ENCODE measurements at regions not wholly inside any gene's neighbourhood (a gene's known extent, or its start where the extent isn't known, plus 50 kb on each side); places are given as distances from the start of the nearest gene placed in this dataset.
"Not testable (repeated sequence)": the region's sequence is repeated elsewhere in the genome, so short reads cannot be mapped to it uniquely, and the experiment has no call there.

- Histone ChIP-seq H3K27me3 (ENCODE audit: control insufficient read depth, insufficient read depth, low read length) (no peaks in the 10 kb centered on the region), H3K9ac (ENCODE audit: low read depth, low read length) (no peak overlapping the region), H3K4me3 (ENCODE audit: low read depth, low read length) (no peak overlapping the region), H3K27ac (ENCODE audit: low read depth, low read length) (peak overlapping the region; percentile 62), H3K4me1 (ENCODE audit: control insufficient read depth, insufficient read depth, low read length) (peaks cover 37% of the 10 kb centered on the region), H3K9me3 (ENCODE audit: control insufficient read depth, insufficient read depth, low read length) (no peaks in the 10 kb centered on the region), H3K36me3 (ENCODE audit: control insufficient read depth, insufficient read depth, low read length) (no peaks in the 10 kb centered on the region)
These were observed 101.4 kb upstream of the SOX2 start for GRCh38 chr3:181610083-181610972.

GRCh38 chr3:181609030-181609767 is 102.5 kb upstream of the SOX2 start:
- H3K36me3 ChIP-seq (ENCODE audit: control insufficient read depth, insufficient read depth, low read length) = no peaks in the 10 kb centered on the region
- H3K9ac ChIP-seq (ENCODE audit: low read depth, low read length) = no peak overlapping the region
- no peak overlapping the region for H3K4me3 ChIP-seq (ENCODE audit: low read depth, low read length)
- peaks cover 37% of the 10 kb centered on the region for H3K4me1 ChIP-seq (ENCODE audit: control insufficient read depth, insufficient read depth, low read length)
- H3K9me3 ChIP-seq (ENCODE audit: control insufficient read depth, insufficient read depth, low read length) = no peaks in the 10 kb centered on the region
- H3K27ac ChIP-seq (ENCODE audit: low read depth, low read length) = peak overlapping the region; percentile 54
- no peaks in the 10 kb centered on the region for H3K27me3 ChIP-seq (ENCODE audit: control insufficient read depth, insufficient read depth, low read length)

DNA sequence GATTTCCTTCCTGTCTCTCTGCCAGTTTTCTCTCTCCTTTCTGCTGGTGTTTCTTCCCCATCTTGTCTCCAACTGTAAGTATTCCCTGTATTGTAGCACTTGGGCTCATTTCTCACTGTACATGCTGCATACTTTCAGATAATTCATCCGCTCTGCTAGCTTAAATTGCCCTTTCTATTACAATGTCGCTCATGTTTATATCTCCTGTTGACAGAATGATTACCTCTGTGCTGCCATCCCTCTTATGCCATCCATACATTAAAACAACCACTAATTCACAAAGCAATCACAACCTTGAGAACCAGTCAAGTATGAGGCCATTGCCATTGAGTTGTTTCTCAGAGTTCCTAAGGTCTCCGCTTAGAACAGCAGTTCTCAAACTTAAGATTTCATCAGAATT is 107.5 kb upstream of the SOX2 start:
- Histone ChIP-seq H3K4me3 (ENCODE audit: low read depth, low read length) (no peak overlapping the region), H3K9ac (ENCODE audit: low read depth, low read length) (no peak overlapping the region), H3K27me3 (ENCODE audit: control insufficient read depth, insufficient read depth, low read length) (no peaks in the 10 kb centered on the region), H3K36me3 (ENCODE audit: control insufficient read depth, insufficient read depth, low read length) (no peaks in the 10 kb centered on the region), H3K27ac (ENCODE audit: low read depth, low read length) (no peak overlapping the region), H3K9me3 (ENCODE audit: control insufficient read depth, insufficient read depth, low read length) (no peaks in the 10 kb centered on the region), H3K4me1 (ENCODE audit: control insufficient read depth, insufficient read depth, low read length) (peaks cover 6% of the 10 kb centered on the region)

- no peaks in the 10 kb centered on the region for H3K36me3 ChIP-seq (ENCODE audit: control insufficient read depth, insufficient read depth, low read length)
- no peaks in the 10 kb centered on the region for H3K4me1 ChIP-seq (ENCODE audit: control insufficient read depth, insufficient read depth, low read length)
- no peaks in the 10 kb centered on the region for H3K9me3 ChIP-seq (ENCODE audit: control insufficient read depth, insufficient read depth, low read length)
- H3K27ac ChIP-seq (ENCODE audit: low read depth, low read length) = no peak overlapping the region
- no peak overlapping the region for H3K9ac ChIP-seq (ENCODE audit: low read depth, low read length)
- H3K27me3 ChIP-seq (ENCODE audit: control insufficient read depth, insufficient read depth, low read length) = no peaks in the 10 kb centered on the region
- no peak overlapping the region for H3K4me3 ChIP-seq (ENCODE audit: low read depth, low read length)
These were observed 115.6 kb upstream of the SOX2 start for GRCh38 chr3:181596126-181596525.

GRCh38 chr3:181590939-181591338 is 120.8 kb upstream of the SOX2 start:
- not testable (repeated sequence) for H3K36me3 ChIP-seq (ENCODE audit: control insufficient read depth, insufficient read depth, low read length); H3K27me3 ChIP-seq (ENCODE audit: control insufficient read depth, insufficient read depth, low read length); H3K9me3 ChIP-seq (ENCODE audit: control insufficient read depth, insufficient read depth, low read length); H3K9ac ChIP-seq (ENCODE audit: low read depth, low read length); H3K27ac ChIP-seq (ENCODE audit: low read depth, low read length); H3K4me1 ChIP-seq (ENCODE audit: control insufficient read depth, insufficient read depth, low read length); H3K4me3 ChIP-seq (ENCODE audit: low read depth, low read length)

DNA sequence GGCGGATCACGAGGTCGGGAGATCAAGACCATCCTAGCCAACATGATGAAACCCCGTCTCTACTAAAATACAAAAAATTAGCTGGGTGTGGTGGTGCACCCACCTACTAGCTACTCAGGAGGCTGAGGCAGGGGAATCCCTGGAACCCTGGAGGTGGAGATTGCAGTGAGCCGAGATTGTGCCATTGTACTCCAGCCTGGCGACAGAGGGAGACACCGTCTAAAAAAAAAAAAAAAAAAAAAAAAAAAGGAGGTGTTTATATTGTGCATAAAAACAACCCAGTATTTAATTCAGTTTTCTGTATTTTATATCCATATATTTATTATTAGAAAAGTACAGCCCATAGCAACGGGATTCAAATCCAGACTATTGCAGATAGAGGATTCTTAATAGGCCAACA is 129.1 kb upstream of the SOX2 start:
- Histone ChIP-seq H3K27ac (ENCODE audit: low read depth, low read length) (no peak overlapping the region), H3K36me3 (ENCODE audit: control insufficient read depth, insufficient read depth, low read length) (no peaks in the 10 kb centered on the region), H3K4me3 (ENCODE audit: low read depth, low read length) (no peak overlapping the region), H3K4me1 (ENCODE audit: control insufficient read depth, insufficient read depth, low read length) (no peaks in the 10 kb centered on the region), H3K9me3 (ENCODE audit: control insufficient read depth, insufficient read depth, low read length) (no peaks in the 10 kb centered on the region), H3K27me3 (ENCODE audit: control insufficient read depth, insufficient read depth, low read length) (no peaks in the 10 kb centered on the region), H3K9ac (ENCODE audit: low read depth, low read length) (no peak overlapping the region)

GRCh38 chr3:181581656-181582055 is 130.1 kb upstream of the SOX2 start:
- no peak overlapping the region for H3K4me3 ChIP-seq (ENCODE audit: low read depth, low read length)
- no peak overlapping the region for H3K9ac ChIP-seq (ENCODE audit: low read depth, low read length)
- H3K9me3 ChIP-seq (ENCODE audit: control insufficient read depth, insufficient read depth, low read length) = no peaks in the 10 kb centered on the region
- no peak overlapping the region for H3K27ac ChIP-seq (ENCODE audit: low read depth, low read length)
- no peaks in the 10 kb centered on the region for H3K4me1 ChIP-seq (ENCODE audit: control insufficient read depth, insufficient read depth, low read length)
- H3K36me3 ChIP-seq (ENCODE audit: control insufficient read depth, insufficient read depth, low read length) = no peaks in the 10 kb centered on the region
- H3K27me3 ChIP-seq (ENCODE audit: control insufficient read depth, insufficient read depth, low read length) = no peaks in the 10 kb centered on the region

GRCh38 chr3:181578743-181579142 is 133.0 kb upstream of the SOX2 start:
- H3K4me1 ChIP-seq (ENCODE audit: control insufficient read depth, insufficient read depth, low read length) = no peaks in the 10 kb centered on the region; the same call in 1 of the 2 replicates
- H3K4me3 ChIP-seq (ENCODE audit: low read depth, low read length) = no peak overlapping the region
- no peaks in the 10 kb centered on the region for H3K36me3 ChIP-seq (ENCODE audit: control insufficient read depth, insufficient read depth, low read length)
- H3K9ac ChIP-seq (ENCODE audit: low read depth, low read length) = no peak overlapping the region
- H3K9me3 ChIP-seq (ENCODE audit: control insufficient read depth, insufficient read depth, low read length) = no peaks in the 10 kb centered on the region
- H3K27ac ChIP-seq (ENCODE audit: low read depth, low read length) = no peak overlapping the region
- H3K27me3 ChIP-seq (ENCODE audit: control insufficient read depth, insufficient read depth, low read length) = no peaks in the 10 kb centered on the region

- no peaks in the 10 kb centered on the region for H3K9me3 ChIP-seq (ENCODE audit: control insufficient read depth, insufficient read depth, low read length)
- no peaks in the 10 kb centered on the region; the same call in 1 of the 2 replicates for H3K4me1 ChIP-seq (ENCODE audit: control insufficient read depth, insufficient read depth, low read length)
- no peaks in the 10 kb centered on the region for H3K27me3 ChIP-seq (ENCODE audit: control insufficient read depth, insufficient read depth, low read length)
- H3K9ac ChIP-seq (ENCODE audit: low read depth, low read length) = no peak overlapping the region
- H3K36me3 ChIP-seq (ENCODE audit: control insufficient read depth, insufficient read depth, low read length) = no peaks in the 10 kb centered on the region
- H3K27ac ChIP-seq (ENCODE audit: low read depth, low read length) = no peak overlapping the region
- H3K4me3 ChIP-seq (ENCODE audit: low read depth, low read length) = no peak overlapping the region
These were observed 139.3 kb upstream of the SOX2 start for GRCh38 chr3:181572432-181572831.

GRCh38 chr3:181570472-181570871 is 141.3 kb upstream of the SOX2 start:
- Histone ChIP-seq H3K36me3 (ENCODE audit: control insufficient read depth, insufficient read depth, low read length) (no peaks in the 10 kb centered on the region), H3K4me1 (ENCODE audit: control insufficient read depth, insufficient read depth, low read length) (no peaks in the 10 kb centered on the region; the same call in 1 of the 2 replicates), H3K27me3 (ENCODE audit: control insufficient read depth, insufficient read depth, low read length) (no peaks in the 10 kb centered on the region), H3K4me3 (ENCODE audit: low read depth, low read length) (no peak overlapping the region), H3K9me3 (ENCODE audit: control insufficient read depth, insufficient read depth, low read length) (no peaks in the 10 kb centered on the region), H3K9ac (ENCODE audit: low read depth, low read length) (no peak overlapping the region), H3K27ac (ENCODE audit: low read depth, low read length) (no peak overlapping the region)

DNA sequence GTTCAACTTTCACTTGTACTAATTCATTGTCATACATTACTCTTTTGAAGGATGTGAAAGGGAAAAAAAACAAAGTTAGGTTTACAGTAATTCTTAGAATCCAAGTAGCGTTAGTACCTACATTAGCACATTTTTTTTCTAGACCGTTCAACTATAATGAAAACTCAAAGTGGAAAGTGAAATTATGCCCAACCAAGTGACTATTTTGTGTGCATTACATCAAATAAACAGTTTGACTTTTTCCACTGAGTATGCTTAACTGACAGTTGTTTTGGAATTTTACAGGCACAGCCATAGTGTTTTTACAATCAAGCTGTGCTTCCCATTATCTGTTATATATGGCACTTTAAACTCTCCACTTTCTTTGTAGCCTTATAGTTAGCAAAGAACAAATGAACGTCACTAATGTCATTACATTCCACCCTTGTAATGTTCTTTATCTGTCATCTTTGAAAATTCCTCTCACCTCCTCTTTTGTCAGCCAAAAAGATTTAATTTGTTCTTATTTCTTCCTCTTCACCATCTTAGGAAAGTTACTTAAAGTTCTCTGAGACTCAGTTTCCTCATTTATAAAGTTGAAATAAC is 142.3 kb upstream of the SOX2 start:
- H3K27ac ChIP-seq (ENCODE audit: low read depth, low read length) = no peak overlapping the region
- no peak overlapping the region for H3K4me3 ChIP-seq (ENCODE audit: low read depth, low read length)

More for the DNA sequence above, 142.3 kb upstream of the SOX2 start:
- Histone ChIP-seq H3K4me1 (ENCODE audit: control insufficient read depth, insufficient read depth, low read length) (no peaks in the 10 kb centered on the region; the same call in 1 of the 2 replicates), H3K9ac (ENCODE audit: low read depth, low read length) (no peak overlapping the region), H3K27me3 (ENCODE audit: control insufficient read depth, insufficient read depth, low read length) (no peaks in the 10 kb centered on the region), H3K36me3 (ENCODE audit: control insufficient read depth, insufficient read depth, low read length) (no peaks in the 10 kb centered on the region), H3K9me3 (ENCODE audit: control insufficient read depth, insufficient read depth, low read length) (no peaks in the 10 kb centered on the region)
